Left lobe of liver (tissue), 2 donors: ENCODE measurements at regions not wholly inside any gene's neighbourhood (a gene's known extent, or its start where the extent isn't known, plus 50 kb on each side); places are given as distances from the start of the nearest gene placed in this dataset.
"Not testable (repeated sequence)": the region's sequence is repeated elsewhere in the genome, so short reads cannot be mapped to it uniquely, and the experiment has no call there.

Source experiments
- ATAC-seq: fragments of 200-7000 bp; cut with Tn5 transposase; one replicate; pipeline ENCODE4 v1.9.1; 2020; ENCODE audit warnings: mild to moderate bottlenecking, moderate library complexity
- DNase-seq: peaks from one replicate; pipeline ENCODE4 v3.0.0-alpha.2; 2020; ENCODE audit warnings: low spot score
- donor health status: DM: no; HTN: no; CAD: no; lungs with moderate emphysema.
- donor health status: DM: no; HTN: yes; CAD: no.

DNA sequence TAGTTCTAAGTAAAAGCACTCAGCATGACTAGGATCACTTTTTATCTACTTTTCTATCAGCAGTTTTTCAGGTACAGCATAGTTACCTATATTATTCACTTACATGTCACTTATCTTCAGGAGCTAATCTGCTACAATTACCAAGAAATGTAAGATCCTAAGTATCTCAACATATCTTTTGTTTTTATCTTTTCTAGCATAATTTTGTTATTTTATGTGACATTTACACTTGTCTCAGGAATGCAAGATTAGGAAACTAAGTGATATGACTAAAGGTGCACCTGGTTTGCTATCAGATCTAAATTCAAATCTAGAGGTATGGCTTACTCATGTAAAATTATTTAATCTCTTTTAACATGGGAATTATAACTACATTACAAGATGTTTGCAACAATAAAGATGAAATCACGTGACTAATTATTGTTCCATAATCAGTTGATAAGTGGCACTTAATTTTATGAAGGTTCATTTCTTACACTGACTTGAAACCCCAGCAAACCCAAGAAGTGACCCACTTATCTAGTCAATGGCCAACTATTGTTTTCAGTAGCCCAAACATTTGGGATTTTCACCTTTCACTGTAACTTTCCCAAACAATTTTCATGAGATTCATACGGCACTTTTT, 390.3 kb upstream of the PCDH15 start:
- DNase-seq (no peak), ATAC-seq (no peak)

DNA sequence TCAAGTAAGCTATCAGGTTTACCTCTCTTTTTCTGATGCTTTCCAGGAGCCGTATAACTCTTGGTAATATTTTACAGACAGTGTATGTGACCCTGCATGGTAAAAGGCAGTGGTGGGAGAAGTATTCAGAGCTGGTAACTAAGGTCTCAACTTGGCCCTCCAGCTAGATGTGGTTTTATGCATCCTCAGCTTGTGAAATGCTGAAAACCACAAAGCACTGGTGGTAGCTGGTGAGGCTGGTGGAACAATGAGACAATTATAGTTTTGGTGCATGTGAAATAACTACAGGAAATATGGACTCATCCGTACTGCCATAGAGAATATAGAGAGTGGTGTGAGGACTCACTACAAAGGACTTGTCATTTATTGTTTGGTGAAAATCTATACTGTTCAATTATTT, 383.0 kb upstream of the PCDH15 start:
- no peak for DNase-seq
- ATAC-seq = no peak

GRCh38 chr10:55180357-55180756, 379.3 kb upstream of the PCDH15 start:
- DNase-seq (no peak), ATAC-seq (no peak)

- ATAC-seq = no peak
- DNase-seq = no peak
These were observed 373.4 kb upstream of the PCDH15 start for GRCh38 chr10:55174419-55174818.

- no peak for ATAC-seq
These were observed 368.5 kb upstream of the PCDH15 start for GRCh38 chr10:55169493-55169892.

GRCh38 chr10:55168343-55168742, 367.3 kb upstream of the PCDH15 start:
- ATAC-seq (no peak), DNase-seq (no peak)

More at GRCh38 chr10:55169493-55169892, 368.5 kb upstream of the PCDH15 start:
- DNase-seq = no peak

GRCh38 chr10:55163388-55163979, 362.5 kb upstream of the PCDH15 start:
- no peak for ATAC-seq

DNA sequence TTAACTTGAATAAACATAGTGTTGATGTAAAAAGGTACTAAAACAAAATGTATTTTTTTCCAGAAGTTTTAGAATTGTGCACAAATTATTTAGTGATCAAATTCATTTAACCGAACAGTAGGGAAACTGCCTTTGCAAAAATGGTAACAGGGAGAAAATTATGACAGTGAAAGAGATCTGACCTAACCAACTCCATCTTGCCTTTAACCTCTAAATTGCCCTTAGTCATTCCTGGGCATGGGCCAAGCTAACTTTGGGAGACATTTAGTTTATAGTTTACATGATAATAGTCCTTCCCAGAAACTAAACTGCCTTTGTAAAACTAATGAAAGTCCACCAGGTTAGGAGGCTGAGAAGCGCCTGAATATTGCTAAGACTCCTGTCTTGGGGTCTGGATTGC, 361.3 kb upstream of the PCDH15 start:
- not testable (repeated sequence) for DNase-seq, ATAC-seq

More at GRCh38 chr10:55163388-55163979, 362.5 kb upstream of the PCDH15 start:
- no peak for DNase-seq

DNA sequence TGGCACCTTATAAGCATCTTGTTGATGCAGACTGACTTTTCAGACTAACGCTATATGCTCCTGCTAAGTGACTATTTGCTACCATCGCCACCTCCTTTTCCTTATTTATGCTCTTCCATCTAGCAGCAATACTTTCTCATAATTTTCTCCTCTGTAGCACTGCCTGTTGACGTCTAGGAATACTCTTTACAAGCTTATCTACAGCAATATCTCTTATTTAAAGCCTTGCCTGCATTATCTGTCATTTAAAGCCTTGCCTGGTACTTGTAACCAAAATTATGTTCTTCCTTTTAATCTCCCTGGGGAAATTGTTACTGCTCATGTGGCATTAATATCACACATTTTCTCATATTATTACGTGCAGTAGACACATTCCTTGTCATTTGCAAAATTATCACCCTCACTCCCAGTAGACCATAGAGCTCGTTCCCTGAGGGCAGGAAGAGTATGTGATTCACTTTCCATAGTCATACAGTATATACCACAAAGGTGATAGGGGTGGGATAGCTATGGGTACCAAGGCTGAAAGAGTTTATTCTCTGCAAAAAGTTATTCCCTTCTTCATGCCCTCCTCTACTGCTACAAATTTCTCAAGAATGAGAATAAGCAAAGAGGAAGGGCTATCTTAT, 359.7 kb upstream of the PCDH15 start:
- DNase-seq (no peak), ATAC-seq (no peak)

GRCh38 chr10:55158633-55159032, 357.6 kb upstream of the PCDH15 start:
- no peak for ATAC-seq

DNA sequence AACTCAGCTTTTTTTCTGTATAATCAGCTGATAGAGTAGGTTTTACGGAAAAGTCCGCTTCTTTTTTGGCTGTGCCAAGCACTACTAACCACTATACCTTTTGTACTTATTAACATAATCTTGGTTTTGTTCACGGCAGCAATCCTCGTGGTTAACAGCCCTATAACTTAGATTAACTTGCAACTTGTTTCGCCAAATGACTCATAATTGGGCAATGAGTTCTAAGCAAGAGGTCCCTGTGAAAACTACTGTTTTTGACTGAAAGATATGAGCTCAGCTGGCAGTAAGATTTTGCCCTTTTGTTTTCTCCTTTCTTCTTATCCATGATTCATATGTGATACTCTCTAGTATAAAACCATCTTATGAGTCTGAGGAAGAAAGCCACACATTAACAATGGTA, 345.0 kb upstream of the PCDH15 start:
- no peak for DNase-seq
- no peak for ATAC-seq

More at GRCh38 chr10:55158633-55159032, 357.6 kb upstream of the PCDH15 start:
- DNase-seq = no peak

DNA sequence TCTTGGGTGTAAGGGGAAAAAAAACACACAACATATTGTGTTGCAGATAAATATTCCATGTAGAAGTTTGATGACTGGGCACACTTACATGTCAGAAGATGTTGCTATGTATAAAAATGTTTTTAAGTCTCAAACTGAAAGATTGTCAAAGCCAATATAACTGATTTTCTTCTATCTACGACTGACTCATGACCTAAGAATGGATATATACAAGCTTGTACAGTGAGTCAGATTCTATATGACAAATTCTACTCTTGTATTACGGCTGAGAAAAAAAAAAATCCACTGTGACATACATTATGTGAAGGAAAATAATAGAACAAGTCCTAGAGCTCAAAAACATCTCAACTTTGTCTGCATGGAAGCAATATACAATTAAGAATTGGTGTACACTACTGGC, 343.0 kb upstream of the PCDH15 start:
- DNase-seq (no peak), ATAC-seq (no peak)

DNA sequence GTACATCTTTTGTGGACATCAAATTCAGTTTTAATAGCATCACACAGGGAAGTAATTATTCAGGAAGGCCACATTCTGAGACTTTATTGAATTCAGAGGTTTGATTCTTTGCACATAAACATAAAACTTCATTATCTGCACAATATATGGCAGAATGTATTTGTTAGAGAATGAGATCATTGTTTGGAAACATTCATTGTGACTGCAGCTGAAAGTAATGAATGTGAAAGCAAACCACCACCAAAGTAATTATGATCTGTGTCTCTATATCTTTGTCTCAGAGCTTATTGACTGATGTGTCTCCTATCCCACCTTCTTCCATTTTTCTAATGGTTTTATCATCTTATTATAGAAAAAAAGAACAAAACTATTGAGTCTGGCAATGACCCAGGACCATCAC, 340.9 kb upstream of the PCDH15 start:
- ATAC-seq = no peak
- no peak for DNase-seq

DNA sequence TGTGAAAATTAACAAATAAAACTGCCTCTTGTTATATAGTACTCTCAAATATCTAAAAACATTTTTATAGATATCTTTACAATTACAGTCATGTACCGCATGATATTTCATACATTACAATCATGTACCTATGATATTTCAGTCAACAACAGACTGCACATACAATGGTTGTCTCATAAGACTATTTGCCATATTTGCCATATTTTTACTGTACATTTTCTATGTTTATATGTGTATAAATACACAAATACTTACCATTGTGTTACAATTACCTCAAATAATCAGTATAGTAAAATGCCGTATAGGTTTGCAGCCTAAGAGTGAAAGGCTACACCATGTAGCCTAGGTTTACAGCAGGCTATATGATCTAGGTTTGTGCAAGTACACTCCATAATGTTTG, 336.0 kb upstream of the PCDH15 start:
- ATAC-seq = no peak

DNA sequence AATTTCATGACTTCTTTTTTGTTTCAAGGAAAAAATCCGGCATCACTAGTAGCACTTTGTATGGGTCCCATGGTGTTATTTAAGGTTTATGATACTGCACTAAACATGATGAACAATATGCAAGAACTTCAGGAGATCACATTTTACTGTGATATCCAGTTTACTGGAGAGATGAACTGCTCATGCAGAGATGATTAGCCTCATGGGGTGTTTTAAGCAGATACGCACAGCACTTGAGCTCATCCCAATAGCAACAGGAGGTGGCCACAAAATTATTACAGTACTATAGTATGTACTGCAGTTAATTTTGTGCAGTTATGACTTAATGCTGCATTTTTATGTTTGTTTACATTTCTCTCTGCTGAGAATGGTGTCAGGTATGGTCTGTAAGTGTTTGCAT, 303.7 kb upstream of the PCDH15 start:
- DNase-seq (no peak), ATAC-seq (no peak)

More for the DNA sequence above, 336.0 kb upstream of the PCDH15 start:
- DNase-seq = no peak

- DNase-seq = no peak
- no peak for ATAC-seq
These were observed 297.4 kb upstream of the PCDH15 start for GRCh38 chr10:55098452-55098851.

- ATAC-seq (no peak), DNase-seq (no peak)
These were observed 290.8 kb upstream of the PCDH15 start for GRCh38 chr10:55091691-55092328.

DNA sequence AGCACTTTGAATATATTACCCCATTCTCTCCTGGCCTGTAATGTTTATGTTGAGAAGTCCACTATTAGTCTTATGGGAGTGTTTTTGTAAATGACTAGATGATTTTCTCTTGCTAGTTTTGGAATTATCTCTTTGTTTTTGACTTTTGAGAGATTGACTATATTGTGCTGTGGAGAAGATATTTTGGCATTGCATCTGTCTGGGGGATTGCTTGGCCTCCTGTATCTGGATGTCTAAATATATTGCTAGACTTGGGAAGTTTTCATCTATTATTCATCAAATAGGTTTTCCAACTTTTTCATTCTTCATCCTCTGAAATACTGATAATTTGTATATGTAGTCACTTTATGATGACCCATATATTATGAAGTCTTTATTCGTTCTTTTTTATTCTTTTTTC, 277.1 kb upstream of the PCDH15 start:
- ATAC-seq (no peak), DNase-seq (no peak)

GRCh38 chr10:55065185-55065584, 264.2 kb upstream of the PCDH15 start:
- DNase-seq (no peak), ATAC-seq (no peak)

DNA sequence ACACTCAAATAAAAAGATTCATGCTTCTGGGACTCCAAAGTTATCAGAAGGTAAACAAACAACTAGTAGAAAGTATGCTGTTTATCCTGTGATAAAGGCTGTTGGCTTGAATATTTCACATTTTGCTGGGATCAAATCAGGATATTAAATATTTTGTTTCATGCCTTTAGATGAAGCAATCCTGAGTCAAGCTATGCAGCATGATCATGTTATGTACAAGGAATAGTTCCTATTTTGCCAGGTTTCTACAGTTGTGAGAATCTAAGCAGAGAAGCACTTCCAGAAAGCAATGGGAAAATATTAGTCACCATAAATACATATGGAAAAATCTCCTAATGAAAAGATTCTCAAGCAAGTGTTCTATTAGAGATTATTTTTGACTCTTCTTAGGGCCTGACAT, 262.8 kb upstream of the PCDH15 start:
- ATAC-seq = no peak
- no peak for DNase-seq

GRCh38 chr10:55062349-55062748, 261.3 kb upstream of the PCDH15 start:
- ATAC-seq (no peak), DNase-seq (no peak)

GRCh38 chr10:55058800-55059199, 257.8 kb upstream of the PCDH15 start:
- ATAC-seq (no peak), DNase-seq (no peak)
